AG04450 (cell line): ENCODE measurements at regions not wholly inside any gene's neighbourhood (a gene's known extent, or its start where the extent isn't known, plus 50 kb on each side); places are given as distances from the start of the nearest gene placed in this dataset.
"Not testable (repeated sequence)": the region's sequence is repeated elsewhere in the genome, so short reads cannot be mapped to it uniquely, and the experiment has no call there.

Source experiments
- CTCF ChIA-PET: fragments of 300-600, 350-600 bp; formaldehyde crosslinking; extraction: SDS; loops from one replicate; lab custom pipeline; 2022; ENCODE audit warnings: antibody characterized with exemption, inconsistent platforms; lab: Charles Lee
- POLR2A ChIA-PET: fragments of 350-600 bp; formaldehyde crosslinking; extraction: SDS; loops from one replicate; lab custom pipeline; 2021; ENCODE audit warnings: antibody characterized with exemption, inconsistent platforms; lab: Yijun Ruan, JAX
- DNase-seq: peaks from one replicate; pipeline ENCODE4 v3.0.0-alpha.2; 2011; ENCODE audit warnings: low read depth, low spot score
- H3K27ac ChIP-seq: one replicate; pipeline ENCODE4 v1.5.1; 2012; ENCODE audit warnings: low read depth, low read length, control low read depth
- H3K27me3 ChIP-seq: one replicate; pipeline ENCODE4 v1.6.0; 2012; ENCODE audit warnings: low read length; ENCODE audit not compliant: control insufficient read depth, insufficient read depth
- H3K4me3 ChIP-seq: 2 replicates; pipeline ENCODE4 v1.5.1; 2011; ENCODE audit warnings: mild to moderate bottlenecking, low read depth, low read length, control low read depth
- H3K9me3 ChIP-seq: 2 replicates; pipeline ENCODE4 v1.5.1; 2012; ENCODE audit warnings: low read length; ENCODE audit not compliant: control insufficient read depth, insufficient read depth
- TF ChIP-seq, protein P1 (sequence below): IDR thresholded peaks from 2 replicates; pipeline ENCODE4 v1.5.1; 2011; ENCODE audit warnings: low read depth, low read length, control low read depth, inconsistent platforms

DNA sequence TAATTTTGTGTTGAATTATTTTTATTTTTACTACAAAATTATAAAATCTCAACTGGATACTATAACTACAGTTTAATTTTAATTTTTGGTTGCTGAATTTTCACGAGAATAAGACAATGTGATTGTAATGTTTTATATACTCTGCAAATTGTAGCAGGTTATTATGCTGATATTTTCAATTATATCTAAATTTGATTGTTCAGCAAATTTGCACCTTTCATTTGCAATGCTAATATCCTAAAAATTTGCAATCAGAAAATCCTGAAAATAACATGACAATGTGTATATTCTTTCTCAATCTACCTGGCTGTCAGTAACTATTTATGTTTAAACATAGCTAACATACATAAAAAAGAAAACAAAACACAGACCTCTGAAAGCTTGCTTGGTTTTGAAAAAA lies 932.2 kb upstream of the LRFN5 start:
- Histone ChIP-seq H3K9me3 (0 out of 2 replicates have a peak, but pooled peaks cover 4% of the 10 kb centered on the region), H3K27ac (no peak overlapping the region), H3K27me3 (no peaks in the 10 kb centered on the region), H3K4me3 (no peak overlapping the region)
- no peak for DNase-seq
- POLR2A ChIA-PET = no interaction called here
- TF ChIP-seq, protein P1, sequence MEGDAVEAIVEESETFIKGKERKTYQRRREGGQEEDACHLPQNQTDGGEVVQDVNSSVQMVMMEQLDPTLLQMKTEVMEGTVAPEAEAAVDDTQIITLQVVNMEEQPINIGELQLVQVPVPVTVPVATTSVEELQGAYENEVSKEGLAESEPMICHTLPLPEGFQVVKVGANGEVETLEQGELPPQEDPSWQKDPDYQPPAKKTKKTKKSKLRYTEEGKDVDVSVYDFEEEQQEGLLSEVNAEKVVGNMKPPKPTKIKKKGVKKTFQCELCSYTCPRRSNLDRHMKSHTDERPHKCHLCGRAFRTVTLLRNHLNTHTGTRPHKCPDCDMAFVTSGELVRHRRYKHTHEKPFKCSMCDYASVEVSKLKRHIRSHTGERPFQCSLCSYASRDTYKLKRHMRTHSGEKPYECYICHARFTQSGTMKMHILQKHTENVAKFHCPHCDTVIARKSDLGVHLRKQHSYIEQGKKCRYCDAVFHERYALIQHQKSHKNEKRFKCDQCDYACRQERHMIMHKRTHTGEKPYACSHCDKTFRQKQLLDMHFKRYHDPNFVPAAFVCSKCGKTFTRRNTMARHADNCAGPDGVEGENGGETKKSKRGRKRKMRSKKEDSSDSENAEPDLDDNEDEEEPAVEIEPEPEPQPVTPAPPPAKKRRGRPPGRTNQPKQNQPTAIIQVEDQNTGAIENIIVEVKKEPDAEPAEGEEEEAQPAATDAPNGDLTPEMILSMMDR = no peak
- CTCF ChIA-PET = no interaction called here

- POLR2A ChIA-PET = no interaction called here
- TF ChIP-seq, protein P1 = no peak
- CTCF ChIA-PET = no interaction called here
- no peaks in the 10 kb centered on the region for H3K9me3 ChIP-seq
- H3K27ac ChIP-seq = no peak overlapping the region
- no peak overlapping the region for H3K4me3 ChIP-seq
- no peak for DNase-seq
- no peaks in the 10 kb centered on the region for H3K27me3 ChIP-seq
Measured at GRCh38 chr14:40656311-40656710, 950.4 kb upstream of the LRFN5 start.

DNA sequence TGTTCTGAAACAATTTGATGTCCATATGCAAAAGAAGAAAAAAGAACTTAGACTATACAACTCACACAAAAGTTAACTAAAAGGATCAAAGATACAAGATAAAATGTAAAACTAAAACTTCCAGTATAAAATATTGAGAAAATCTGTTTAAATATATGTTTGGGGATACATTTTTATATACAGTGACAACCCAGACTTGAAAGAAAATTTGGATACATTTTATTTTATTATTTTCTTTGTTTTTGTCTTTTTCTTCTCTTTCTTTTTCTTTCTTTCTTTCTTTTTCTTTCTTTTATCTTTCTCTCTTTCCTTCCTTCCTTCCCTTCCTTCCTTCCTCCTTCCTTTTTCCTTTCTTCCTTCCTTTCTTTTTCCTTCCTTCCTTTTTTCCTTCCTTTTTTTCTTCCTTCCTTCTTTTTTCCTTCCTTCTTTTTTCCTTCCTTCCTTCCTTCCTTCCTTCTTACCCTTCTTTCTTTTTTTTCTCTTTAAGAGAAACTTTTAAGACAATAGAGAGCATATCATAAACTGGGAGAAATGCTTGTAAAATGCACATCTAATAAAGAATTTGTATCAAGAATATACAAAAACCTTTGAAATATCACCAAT lies 954.5 kb upstream of the LRFN5 start:
- ChIA-PET POLR2A (no interaction called here), CTCF (no interaction called here)
- DNase-seq = no peak
- H3K9me3 ChIP-seq = 0 out of 2 replicates have a peak, but pooled peaks cover 3% of the 10 kb centered on the region
- H3K27me3 ChIP-seq = no peaks in the 10 kb centered on the region
- H3K27ac ChIP-seq = no peak overlapping the region
- TF ChIP-seq, protein P1 = no peak
- no peak overlapping the region for H3K4me3 ChIP-seq

GRCh38 chr14:40630471-40630870 lies 976.2 kb upstream of the LRFN5 start:
- no peaks in the 10 kb centered on the region for H3K27me3 ChIP-seq
- CTCF ChIA-PET = no interaction called here
- H3K27ac ChIP-seq = no peak overlapping the region
- H3K4me3 ChIP-seq = no peak overlapping the region
- TF ChIP-seq, protein P1 = no peak
- POLR2A ChIA-PET = no interaction called here
- no peak for DNase-seq
- H3K9me3 ChIP-seq = peaks cover 14% of the 10 kb centered on the region

GRCh38 chr14:40629551-40630137 lies 977.0 kb upstream of the LRFN5 start:
- H3K9me3 ChIP-seq = peaks cover 14% of the 10 kb centered on the region
- H3K27ac ChIP-seq, DNase-seq, CTCF ChIA-PET, H3K27me3 ChIP-seq, POLR2A ChIA-PET, H3K4me3 ChIP-seq: not testable (repeated sequence)
